Muscle layer of duodenum (tissue), 2 donors: ENCODE measurements at regions not wholly inside any gene's neighbourhood (a gene's known extent, or its start where the extent isn't known, plus 50 kb on each side); places are given as distances from the start of the nearest gene placed in this dataset.
"Not testable (repeated sequence)": the region's sequence is repeated elsewhere in the genome, so short reads cannot be mapped to it uniquely, and the experiment has no call there.

Source experiments
- H3K27ac ChIP-seq: one replicate; pipeline ENCODE4 v1.7.0; 2013; ENCODE audit warnings: mild to moderate bottlenecking, low read length
- H3K27me3 ChIP-seq: one replicate; pipeline ENCODE4 v1.7.0; 2013; ENCODE audit warnings: low read depth, mild to moderate bottlenecking, control low read depth, low read length
- H3K36me3 ChIP-seq, 2 donors: one replicate each; pipeline ENCODE4 v1.7.0; 2013; ENCODE audit warnings: low read length in 2 of 2, control low read depth in 1 of 2, mild to moderate bottlenecking in 1 of 2; ENCODE audit not compliant: insufficient read depth in 2 of 2, control insufficient read depth in 1 of 2
- H3K4me1 ChIP-seq, 2 donors: one replicate each; pipeline ENCODE4 v1.7.0; 2013; ENCODE audit warnings: low read length in 2 of 2, mild to moderate bottlenecking in 2 of 2, control low read depth in 1 of 2, moderate library complexity in 1 of 2; ENCODE audit not compliant: insufficient read depth in 2 of 2, control insufficient read depth in 1 of 2
- H3K4me3 ChIP-seq, 2 donors: one replicate each; pipeline ENCODE4 v1.7.0; 2013; ENCODE audit warnings: low read length in 2 of 2, low read depth in 1 of 2, mild to moderate bottlenecking in 1 of 2
- H3K9me3 ChIP-seq, 2 donors: one replicate each; pipeline ENCODE4 v1.7.0; 2013; ENCODE audit warnings: low read length in 2 of 2, control low read depth in 1 of 2, mild to moderate bottlenecking in 1 of 2; ENCODE audit not compliant: control insufficient read depth in 1 of 2
- donor health status: healthy.

DNA sequence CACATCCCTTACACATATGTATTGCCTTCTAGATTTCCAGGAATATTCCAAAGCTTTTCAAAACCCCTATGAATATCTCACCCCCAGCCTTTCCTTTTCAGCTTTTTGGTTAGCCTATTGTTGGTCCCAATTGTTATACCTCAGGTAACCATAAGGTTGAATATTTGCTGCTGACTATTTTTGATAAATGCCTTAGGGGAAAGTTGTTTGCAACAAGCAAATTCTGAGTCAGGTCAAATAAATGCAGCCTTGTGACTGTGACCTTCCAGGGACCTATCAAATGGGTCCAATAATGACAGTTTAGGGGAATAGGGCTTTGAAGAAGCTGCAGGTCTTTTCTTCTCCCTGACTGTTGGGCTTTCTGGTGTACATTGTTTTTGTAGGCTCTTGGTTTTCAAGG is 699.7 kb downstream of the NTRK3 start:
- Histone ChIP-seq H3K27ac (no peak overlapping the region), H3K9me3 (peaks cover 0 to 11% of the 10 kb centered on the region in 2 donors), H3K4me1 (no peaks in the 10 kb centered on the region), H3K4me3 (no peak overlapping the region), H3K36me3 (no peaks in the 10 kb centered on the region), H3K27me3 (no peaks in the 10 kb centered on the region)

DNA sequence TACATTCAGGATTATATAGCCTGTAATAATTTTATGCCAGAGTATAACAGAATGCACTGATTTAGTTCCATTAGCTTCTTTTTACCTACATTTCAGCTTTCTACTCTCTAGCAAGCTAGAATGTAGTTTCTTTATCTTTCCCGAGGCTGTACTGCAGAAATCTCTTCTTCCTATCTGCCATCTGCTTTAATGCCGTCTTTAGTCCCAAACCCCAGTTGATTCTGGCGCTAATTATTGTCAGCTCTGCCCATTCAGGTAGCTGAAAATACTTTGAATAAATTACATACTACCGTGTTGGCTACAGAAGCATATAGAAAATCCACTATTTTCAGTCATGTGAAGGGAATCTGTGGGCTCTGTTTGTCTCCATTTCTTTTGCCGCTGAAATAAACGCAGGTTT is 706.7 kb downstream of the NTRK3 start:
- Histone ChIP-seq H3K36me3 (no peaks in the 10 kb centered on the region), H3K27me3 (no peaks in the 10 kb centered on the region), H3K4me1 (no peaks in the 10 kb centered on the region), H3K27ac (no peak overlapping the region), H3K9me3 (peaks cover 0 to 11% of the 10 kb centered on the region in 2 donors), H3K4me3 (no peak overlapping the region)

DNA sequence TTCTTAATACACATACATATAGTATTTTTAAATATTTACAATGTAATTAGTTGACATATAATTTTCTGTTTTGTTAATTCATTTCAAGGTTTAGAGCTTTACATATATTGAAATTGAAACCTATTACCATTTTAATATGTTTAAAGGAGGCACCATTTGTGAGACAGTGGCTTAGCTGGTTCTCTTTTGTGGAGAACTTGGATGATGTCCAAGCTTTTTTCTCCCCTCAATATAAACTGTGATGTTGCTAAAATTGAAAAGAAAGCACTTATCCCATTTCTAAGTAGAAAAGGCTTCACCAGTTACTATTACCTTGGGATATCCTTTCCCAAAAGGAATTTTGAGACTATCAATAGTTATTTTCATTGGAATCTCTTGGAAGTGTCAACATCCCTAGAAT is 707.2 kb downstream of the NTRK3 start:
- no peaks in the 10 kb centered on the region for H3K27me3 ChIP-seq
- no peaks in the 10 kb centered on the region for H3K4me1 ChIP-seq
- no peaks in the 10 kb centered on the region for H3K36me3 ChIP-seq
- H3K4me3 ChIP-seq = no peak overlapping the region
- peaks cover 0 to 7% of the 10 kb centered on the region in 2 donors for H3K9me3 ChIP-seq
- H3K27ac ChIP-seq = no peak overlapping the region

DNA sequence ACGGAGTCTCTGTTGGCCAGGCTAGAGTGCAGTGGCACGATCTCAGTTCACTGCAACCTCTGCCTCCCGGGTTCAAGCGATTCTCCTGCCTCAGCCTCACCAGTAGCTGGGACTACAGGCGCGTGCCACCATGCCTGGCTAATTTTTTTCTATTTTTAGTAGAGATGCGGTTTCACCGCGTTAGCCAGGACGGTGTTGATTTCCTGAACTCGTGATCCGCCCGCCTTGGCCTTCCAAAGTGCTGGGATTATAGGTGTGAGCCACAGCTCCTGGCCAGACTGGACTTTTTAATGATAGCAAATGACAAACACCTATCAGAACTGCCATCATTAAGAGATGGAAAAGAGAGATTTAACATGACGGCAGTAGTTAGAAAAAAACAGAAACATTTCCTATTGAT is 707.9 kb downstream of the NTRK3 start:
- H3K4me1 ChIP-seq, H3K9me3 ChIP-seq, H3K4me3 ChIP-seq, H3K27me3 ChIP-seq, H3K36me3 ChIP-seq, H3K27ac ChIP-seq: not testable (repeated sequence)

DNA sequence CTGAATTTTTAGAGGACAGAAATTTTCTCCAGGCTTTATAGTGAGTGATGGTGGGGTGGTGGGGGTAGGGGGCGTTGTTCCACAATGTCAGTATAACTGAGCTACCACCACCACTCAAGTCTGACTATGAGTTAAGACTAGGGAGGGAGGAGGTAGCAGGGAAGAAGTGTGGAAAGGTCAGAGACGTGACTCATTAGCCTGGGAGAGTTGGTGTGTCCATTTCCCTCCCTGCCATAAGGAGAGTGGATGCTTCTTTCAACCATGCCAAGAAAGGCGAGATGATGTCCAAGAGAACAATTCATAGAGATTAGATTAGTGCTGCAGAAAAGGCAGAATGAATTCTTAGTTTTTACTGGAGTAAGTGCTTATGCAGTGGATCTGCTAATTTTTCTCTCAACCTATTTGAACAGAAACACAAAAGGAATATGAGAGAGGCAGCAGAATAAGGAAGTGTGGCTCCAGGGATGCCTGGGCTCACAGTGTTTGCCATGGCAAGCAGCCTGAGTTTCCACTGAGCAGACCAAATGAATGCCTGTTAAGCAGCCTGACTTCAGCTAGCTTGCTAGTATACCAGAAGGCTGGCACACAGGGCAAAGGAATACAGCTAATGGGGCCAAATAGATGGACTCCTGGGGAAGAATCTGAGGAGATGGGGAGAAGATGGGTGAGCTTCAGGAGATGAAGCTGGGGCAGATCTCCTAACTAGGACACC is 708.9 kb downstream of the NTRK3 start:
- H3K27ac ChIP-seq = no peak overlapping the region
- no peaks in the 10 kb centered on the region for H3K9me3 ChIP-seq
- H3K4me3 ChIP-seq = no peak overlapping the region
- H3K36me3 ChIP-seq = no peaks in the 10 kb centered on the region
- no peaks in the 10 kb centered on the region for H3K4me1 ChIP-seq
- no peaks in the 10 kb centered on the region for H3K27me3 ChIP-seq

DNA sequence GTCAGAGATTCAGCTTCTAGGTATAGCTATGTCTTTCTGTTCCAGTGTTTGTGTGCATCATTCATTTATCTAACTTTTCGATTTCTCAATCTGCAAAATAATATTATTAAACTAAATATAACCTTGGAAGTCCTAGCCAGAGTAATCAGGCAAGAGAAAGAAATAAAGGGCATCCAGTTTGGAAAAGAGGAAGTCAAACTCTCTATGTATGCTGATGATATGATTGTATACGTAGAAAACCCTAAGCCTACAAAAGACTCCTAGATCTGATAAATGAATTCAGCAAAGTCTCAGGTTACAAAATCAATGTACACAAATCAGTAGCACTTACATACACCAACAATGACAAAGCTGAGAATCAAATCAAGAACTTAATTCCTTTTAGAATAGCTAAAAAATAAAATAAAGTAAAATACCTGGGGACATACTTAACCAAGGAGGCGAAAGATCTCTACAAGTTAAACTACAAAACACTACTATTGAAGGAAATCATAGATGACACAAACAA is 718.2 kb downstream of the NTRK3 start:
- Histone ChIP-seq H3K4me1 (no peaks in the 10 kb centered on the region), H3K27ac (no peak overlapping the region), H3K4me3 (no peak overlapping the region), H3K27me3 (no peaks in the 10 kb centered on the region), H3K36me3 (no peaks in the 10 kb centered on the region), H3K9me3 (no peaks in the 10 kb centered on the region)

GRCh38 chr15:87537295-87537694 is 719.2 kb downstream of the NTRK3 start:
- Histone ChIP-seq H3K27me3 (no peaks in the 10 kb centered on the region), H3K4me1 (no peaks in the 10 kb centered on the region), H3K9me3 (no peaks in the 10 kb centered on the region), H3K36me3 (no peaks in the 10 kb centered on the region), H3K27ac (no peak overlapping the region), H3K4me3 (no peak overlapping the region)

DNA sequence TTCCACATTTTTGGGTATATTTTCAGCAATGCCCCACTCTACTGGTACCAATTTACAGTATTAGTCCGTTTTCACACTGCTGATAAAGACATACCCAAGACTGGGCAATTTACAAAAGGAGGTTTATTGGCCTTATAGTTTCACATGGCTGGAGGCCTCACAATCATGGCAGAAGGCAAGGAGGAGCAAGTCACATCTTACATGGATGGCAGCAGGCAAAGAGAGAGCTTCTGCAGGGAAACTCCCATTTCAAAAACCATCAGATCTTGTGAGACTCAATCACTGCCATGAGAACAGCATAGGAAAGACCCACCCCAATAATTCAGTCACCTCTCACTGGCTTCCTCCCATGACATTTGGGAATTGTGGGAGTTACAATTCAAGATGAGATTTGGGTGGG is 722.9 kb downstream of the NTRK3 start:
- H3K27ac ChIP-seq, H3K27me3 ChIP-seq: not testable (repeated sequence)

GRCh38 chr15:87528873-87529272 is 727.7 kb downstream of the NTRK3 start:
- Histone ChIP-seq H3K36me3 (no peaks in the 10 kb centered on the region), H3K27ac (no peak overlapping the region), H3K4me1 (no peaks in the 10 kb centered on the region), H3K4me3 (no peak overlapping the region), H3K9me3 (no peaks in the 10 kb centered on the region), H3K27me3 (no peaks in the 10 kb centered on the region)

More for the DNA sequence above, 722.9 kb downstream of the NTRK3 start:
- not testable (repeated sequence) for H3K36me3 ChIP-seq, H3K4me3 ChIP-seq, H3K9me3 ChIP-seq, H3K4me1 ChIP-seq

- H3K4me1 ChIP-seq = no peaks in the 10 kb centered on the region
- no peak overlapping the region for H3K4me3 ChIP-seq
- no peaks in the 10 kb centered on the region for H3K27me3 ChIP-seq
- no peaks in the 10 kb centered on the region for H3K36me3 ChIP-seq
- no peak overlapping the region for H3K27ac ChIP-seq
- no peaks in the 10 kb centered on the region for H3K9me3 ChIP-seq
These were observed 728.7 kb downstream of the NTRK3 start for GRCh38 chr15:87527875-87528274.

- Histone ChIP-seq H3K4me1 (no peaks in the 10 kb centered on the region), H3K27me3 (no peaks in the 10 kb centered on the region), H3K9me3 (peaks cover 0 to 3% of the 10 kb centered on the region in 2 donors), H3K4me3 (no peak overlapping the region), H3K36me3 (no peaks in the 10 kb centered on the region), H3K27ac (no peak overlapping the region)
These were observed 729.1 kb downstream of the NTRK3 start for GRCh38 chr15:87527416-87527815.

DNA sequence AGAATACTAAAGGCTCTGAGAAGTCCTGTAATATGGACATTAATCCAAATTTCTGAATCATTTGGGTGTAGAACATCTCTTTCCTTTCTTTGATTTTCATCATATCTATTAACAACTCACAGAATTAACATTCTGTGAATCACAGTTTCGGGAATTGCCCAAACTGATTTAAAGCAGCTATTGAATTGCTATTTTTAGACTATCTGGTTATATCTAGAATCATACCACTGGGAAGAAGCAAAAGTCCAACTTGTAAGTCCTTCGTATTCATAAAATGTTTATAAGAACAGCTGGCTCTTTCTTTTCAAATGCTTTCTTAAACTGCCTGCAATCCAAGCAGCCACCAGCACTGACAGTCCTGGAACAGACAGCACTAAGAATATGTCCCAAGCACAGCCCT is 733.0 kb downstream of the NTRK3 start:
- H3K27me3 ChIP-seq = no peaks in the 10 kb centered on the region
- H3K4me3 ChIP-seq = no peak overlapping the region
- H3K36me3 ChIP-seq = no peaks in the 10 kb centered on the region
- no peaks in the 10 kb centered on the region for H3K4me1 ChIP-seq
- no peak overlapping the region for H3K27ac ChIP-seq
- peaks cover 0 to 3% of the 10 kb centered on the region in 2 donors for H3K9me3 ChIP-seq
